Body of pancreas (tissue), 4 donors: ENCODE measurements at regions not wholly inside any gene's neighbourhood (a gene's known extent, or its start where the extent isn't known, plus 50 kb on each side); places are given as distances from the start of the nearest gene placed in this dataset.

Source experiments
- CTCF ChIP-seq, 7 experiments: fragments of 450-650 bp in 4 of 7; fragments of 200-600 bp in 3 of 7; sonication (generic) in 3 of 7; IDR thresholded peaks; one replicate each; pipeline ENCODE4 v1.5.1; 2016 to 2019; ENCODE audit warnings: antibody characterized with exemption in 7 of 7
- POLR2A ChIP-seq, 3 donors: fragments of 450-650 bp; IDR thresholded peaks; one replicate each; pipeline ENCODE4 v1.6.1; 2016; ENCODE audit warnings: antibody characterized with exemption in 3 of 3, mild to moderate bottlenecking in 2 of 3

DNA sequence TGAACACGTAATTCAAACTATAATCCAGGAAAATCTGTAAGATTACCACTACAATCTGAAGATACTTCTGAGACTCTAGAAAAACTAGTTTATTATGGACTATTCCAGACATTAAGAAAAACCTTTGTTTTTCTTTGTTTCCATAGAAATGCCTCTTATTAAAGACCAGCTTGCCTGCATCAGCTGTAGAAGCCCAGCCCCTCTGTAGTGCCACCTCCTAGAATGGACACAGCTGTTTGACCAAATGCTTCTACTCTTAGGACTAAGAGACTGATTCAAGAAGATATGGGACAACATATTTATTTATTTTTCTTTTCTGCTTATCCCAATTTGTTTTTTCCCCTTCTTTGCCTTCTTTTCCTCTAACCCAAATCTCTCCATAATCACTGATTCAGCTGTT is 93.8 kb downstream of the CXCL12 start:
- TF ChIP-seq CTCF (IDR thresholded peaks at IDR 0.05) (no peak), POLR2A (IDR thresholded peaks at IDR 0.05) (no peak)
